UCSD-AML1 (cell line): ENCODE measurements at regions not wholly inside any gene's neighbourhood (a gene's known extent, or its start where the extent isn't known, plus 50 kb on each side); places are given as distances from the start of the nearest gene placed in this dataset.
"Not testable (repeated sequence)": the region's sequence is repeated elsewhere in the genome, so short reads cannot be mapped to it uniquely, and the experiment has no call there.

Experiments used
- DNase-seq: peaks from one replicate; lab custom pipeline; 2025; ENCODE audit not compliant: unreplicated experiment; lab: John Stamatoyannopoulos, UW

DNA sequence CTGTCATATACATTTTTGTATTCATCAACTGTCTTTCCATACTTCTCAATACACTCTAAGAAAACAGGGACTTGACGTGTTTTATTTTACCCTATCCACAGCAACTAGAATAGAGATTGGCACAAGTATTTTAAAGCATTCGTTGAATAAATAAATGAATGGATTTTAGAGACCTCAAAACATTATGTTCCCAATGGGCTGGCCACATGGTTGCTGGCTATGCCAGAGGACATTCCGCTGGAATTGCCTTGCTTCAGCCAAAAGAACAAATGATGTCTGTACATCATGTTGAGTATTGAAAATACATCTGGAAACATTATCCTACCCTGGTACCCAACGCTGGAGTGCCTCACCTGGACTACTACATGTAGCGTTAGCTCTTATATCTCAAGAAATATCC, 132.8 kb upstream of the RAP1B start:
- no peak for DNase-seq

DNA sequence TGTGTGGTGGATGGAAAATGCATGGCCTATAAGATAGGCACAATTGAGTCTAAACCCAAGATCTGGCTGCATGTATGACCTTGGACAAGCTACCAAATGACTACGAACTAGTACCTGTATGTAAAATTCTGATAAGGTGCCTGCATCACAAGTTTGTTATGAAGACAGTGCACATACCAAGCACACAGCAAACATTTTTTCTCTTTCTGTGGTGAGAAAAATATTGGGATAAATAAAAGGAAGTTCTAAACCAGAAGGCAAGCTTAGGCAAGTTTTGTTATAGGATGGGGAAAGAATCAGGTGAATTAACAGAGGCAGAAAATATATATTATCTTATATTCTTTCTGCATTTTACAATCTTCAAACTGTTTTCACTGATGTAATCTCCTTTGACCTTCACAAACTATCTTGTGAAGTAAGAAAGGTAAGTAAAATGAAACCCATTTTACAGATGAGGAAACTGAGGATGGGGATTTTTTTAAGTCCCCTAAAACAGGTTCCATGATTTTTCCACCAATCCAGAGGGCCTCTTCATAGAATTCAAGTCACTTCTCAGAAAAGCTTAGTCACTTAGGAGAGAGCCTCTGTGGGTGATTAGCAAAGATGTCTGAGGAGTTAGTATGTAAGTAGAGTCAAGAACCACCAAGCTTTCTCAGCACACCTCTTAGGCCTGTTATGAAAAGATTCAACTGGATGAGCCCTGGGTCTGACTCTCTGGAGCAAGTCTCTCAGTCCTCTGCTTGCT, 132.0 kb upstream of the RAP1B start:
- DNase-seq = no peak

DNA sequence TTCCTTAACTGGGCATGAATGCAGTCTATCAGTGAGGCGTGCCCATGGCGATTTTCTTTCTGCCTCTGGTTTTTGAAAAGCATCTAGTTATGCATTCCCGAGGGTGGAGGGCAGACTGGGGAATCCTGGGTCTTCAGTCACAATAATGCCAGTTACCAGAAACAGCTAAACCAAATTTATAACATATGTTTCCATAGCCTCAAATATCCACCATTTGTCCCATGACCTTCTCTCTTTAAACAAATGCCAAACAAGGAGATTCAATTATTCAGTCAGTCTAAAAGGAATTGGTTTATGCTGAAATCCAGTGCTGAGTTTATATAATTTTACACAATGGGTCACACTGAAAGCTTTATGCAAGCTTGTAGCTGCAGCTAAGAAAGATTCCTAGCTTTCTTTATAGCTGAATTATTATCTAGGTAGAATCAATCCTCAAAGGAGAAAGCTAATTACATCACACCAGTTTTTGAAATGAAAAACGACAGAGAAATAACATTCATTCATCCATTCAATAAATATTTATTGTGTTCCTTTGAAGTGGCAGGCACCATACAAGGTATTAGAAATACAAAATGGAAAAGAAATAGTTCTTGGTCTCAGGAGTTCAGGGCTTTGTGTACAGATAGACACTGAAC, 131.3 kb upstream of the RAP1B start:
- no peak for DNase-seq

DNA sequence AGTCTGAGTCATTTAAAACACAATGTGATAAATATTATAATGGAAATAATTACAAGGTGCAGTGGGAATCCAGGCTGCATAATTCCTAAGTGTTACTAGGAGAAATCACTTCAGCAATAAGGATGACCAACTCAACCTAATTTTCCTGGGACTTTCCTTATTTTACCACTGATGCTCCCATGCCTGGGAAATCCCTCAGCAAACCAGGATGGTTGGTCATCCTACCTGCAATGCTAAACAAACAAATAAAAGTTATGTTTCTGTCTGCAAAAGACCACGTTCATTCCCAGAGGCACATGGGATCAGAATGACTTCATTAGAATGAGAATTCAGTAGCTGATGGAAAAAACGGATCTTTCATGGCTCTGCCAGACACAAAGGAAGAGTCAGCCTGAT, 130.8 kb upstream of the RAP1B start:
- no peak for DNase-seq

DNA sequence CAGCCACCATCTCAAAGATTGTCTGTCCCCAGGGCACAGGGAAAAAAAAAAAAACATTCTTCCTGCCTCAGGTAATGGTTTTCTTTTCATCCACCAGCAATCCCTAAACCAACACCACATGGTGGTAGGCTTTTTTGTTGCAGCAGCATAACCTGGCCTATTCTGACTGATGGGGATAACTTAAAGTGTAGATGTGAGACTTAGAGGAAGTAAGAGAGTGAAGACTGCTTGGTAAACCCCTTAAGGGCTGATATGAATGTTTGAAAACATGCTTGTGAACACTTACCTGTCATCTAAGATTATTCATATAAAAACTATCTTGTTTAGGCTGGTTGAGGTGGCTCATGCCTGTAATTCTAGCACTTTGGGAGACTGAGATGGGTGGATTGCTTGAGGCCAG, 130.2 kb upstream of the RAP1B start:
- no peak for DNase-seq

DNA sequence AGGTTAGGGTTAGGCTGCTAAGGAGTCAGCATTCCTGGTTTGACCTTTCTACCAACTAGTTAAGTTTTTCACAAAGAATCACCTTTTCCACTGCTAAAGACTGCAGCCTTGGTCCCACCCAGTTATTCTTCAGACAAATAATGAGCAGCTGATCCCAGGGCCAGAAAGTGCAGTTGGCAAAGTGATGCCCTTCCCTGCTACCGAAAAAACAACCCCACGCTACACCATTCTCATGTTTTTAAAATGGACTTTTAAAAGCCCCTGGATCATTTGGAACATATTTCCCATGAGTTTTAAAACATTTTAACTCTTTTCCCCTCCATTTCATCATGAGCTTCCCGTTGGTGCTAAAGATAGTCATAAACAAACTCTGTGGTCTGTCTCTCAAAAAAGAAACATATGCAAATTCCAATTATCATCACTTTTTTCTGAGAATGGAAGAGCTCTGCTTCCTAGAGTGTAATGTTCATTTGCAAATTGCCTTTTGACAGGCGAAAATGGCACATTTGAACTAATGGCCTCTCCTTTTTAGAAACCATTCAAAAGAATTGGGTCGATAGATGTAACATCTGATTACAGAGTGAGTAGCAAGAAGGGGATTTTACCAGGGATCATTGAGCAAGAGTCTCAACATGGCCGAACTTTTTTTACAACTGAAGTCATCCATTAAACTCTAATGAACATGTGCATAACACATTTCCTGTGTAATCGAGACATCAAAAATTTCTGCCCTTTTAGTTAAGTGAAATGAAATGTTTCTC, 129.3 kb upstream of the RAP1B start:
- DNase-seq = no peak

DNA sequence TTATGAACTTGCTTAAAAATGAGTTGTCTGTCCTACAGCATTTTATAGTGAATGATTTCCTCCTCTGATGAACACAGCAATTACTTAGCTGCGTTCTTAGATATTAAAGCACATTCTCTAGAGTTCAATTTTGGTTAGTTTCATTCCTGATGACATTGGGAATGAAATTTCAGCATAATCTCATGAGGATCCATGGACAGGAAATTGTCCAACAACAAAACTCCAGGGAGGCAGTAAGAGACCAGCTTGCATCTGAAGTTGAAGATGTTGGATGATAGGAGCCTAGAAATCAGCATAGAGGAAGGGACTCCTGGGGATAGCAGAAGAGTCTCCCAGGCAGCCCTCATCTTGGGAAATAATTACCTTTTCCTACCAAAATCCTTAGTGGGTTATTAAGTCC, 128.7 kb upstream of the RAP1B start:
- no peak for DNase-seq

DNA sequence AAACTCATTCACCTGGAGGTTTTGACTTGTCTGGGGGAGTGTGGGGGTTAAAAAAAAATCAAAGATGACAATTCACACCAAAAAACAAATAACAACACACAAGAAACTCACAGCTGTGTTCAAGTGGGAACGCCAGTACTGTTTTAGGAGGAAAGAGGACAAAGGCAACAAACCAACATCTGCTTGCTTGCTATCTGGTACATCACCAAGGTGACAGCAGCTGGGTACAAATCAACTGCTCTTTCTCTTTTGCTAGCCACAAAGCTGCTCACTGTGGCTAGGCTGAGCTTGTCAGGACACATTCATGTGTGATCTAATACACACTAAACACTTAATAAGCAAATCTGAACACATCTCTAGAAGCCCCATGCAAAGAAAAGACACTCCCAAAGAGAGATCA, 128.0 kb upstream of the RAP1B start:
- no peak for DNase-seq

DNA sequence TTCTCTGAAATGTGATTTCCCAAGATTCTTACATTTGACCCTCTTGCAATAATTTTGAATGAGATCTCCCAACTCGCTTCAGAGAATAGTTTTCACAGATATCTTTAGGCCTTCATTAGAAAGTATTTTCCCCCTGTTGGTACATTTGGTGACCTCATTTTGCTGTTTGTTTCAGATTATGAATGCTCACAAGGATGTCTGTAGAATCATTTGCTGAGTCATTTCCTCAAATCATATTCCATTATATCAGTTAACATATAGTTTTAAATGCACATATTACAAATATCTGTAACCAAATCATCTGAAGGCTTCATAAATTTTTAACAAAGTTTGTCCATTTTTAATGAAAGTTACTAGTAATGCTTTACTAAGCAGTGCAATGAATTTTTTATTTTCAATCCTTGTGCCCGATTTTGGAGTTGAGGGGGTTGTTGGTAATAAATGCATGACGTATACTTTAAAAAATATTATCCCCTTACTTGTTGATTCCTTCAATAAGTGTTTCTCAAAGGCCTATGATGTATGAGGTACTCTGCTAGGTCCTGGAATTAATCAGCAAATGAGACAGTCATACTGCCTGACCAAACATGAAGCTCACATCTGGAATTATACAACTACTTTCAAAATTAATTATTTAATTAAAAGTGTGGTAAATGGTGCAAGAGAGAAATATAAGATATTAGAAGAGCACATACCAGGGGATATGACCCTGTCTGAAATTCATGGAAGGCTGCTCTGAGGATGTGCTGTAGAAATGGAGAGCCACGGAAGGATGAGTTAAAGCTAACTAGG, 126.9 kb upstream of the RAP1B start:
- DNase-seq = no peak

DNA sequence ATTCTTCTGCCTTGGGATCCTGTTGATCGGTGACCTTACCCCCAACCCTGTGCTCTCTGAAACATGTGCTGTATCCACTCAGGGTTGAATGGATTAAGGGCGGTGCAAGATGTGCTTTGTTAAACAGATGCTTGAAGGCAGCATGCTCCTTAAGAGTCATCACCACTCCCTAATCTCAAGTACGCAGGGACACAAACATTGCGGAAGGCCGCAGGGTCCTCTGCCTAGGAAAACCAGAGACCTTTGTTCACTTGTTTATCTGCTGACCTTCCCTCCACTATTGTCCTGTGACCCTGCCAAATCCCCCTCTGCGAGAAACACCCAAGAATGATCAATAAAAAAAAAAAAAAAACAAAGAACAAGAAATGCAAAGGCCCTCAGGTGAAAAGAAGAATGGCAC, 126.1 kb upstream of the RAP1B start:
- not testable (repeated sequence) for DNase-seq

DNA sequence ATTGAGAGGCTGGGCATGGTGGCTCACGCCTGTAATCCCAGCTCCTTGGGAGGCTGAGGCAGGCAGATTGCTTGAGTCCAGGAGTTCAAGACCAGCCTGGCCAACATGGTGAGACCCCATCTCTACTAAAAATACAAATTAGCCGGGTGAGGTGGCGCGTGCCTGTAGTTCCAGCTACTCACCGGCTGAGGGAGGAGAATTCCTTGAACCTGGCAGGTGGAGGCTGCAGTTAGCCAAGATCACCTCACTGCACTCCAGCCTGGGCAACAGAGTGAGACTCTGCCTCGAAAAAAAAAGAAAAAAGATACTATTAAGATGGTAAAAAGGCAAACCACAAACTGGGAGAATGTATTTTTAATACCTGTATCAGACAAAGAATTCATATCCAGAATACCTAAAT, 124.2 kb upstream of the RAP1B start:
- not testable (repeated sequence) for DNase-seq

DNA sequence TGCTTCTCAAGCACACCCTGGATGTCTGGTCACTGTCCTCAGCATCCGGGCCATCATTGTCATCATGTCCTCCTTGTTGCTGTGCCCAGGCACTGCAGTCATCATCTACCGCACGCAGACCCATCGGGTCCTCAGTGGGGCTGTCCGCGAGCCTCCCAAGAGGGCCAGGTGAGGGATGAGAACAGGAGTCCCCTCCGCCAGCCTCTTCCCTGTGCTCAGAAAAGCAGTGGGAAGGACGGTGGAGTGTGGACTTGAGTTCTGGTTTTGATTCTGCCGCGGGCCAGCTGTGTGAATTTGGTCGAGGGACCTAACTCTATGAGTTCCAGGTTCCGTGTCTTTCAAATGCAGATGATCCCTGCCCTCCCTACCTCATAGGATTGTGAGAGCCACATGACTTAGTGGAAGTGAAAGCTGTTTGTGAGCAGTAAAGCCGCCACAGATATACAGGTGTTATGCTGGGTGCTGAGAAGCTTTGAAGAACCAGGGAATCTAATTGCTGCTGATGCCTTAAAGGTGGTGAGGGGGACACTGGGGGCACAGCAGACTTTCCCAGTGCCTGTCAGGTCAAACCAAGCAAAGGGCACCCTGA, 122.9 kb upstream of the RAP1B start:
- DNase-seq = no peak

DNA sequence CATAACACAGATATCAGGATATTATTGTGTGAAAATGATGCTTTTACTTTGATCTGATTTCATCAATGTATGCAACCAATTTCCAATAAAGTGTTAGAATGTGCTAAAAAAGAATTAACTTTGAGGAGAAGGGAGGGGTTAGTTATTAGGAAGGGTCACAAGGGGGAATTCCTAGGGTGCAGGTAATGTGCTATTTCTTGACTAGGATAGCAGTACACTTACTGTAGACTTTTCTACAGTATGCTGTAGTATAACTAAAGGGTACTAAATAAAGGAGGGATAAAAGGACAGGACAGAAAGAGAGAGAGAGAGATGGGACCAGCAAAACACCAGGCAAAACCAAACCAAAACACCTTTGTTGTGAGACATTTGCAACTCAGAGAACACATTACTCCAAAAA, 121.4 kb upstream of the RAP1B start:
- no peak for DNase-seq

DNA sequence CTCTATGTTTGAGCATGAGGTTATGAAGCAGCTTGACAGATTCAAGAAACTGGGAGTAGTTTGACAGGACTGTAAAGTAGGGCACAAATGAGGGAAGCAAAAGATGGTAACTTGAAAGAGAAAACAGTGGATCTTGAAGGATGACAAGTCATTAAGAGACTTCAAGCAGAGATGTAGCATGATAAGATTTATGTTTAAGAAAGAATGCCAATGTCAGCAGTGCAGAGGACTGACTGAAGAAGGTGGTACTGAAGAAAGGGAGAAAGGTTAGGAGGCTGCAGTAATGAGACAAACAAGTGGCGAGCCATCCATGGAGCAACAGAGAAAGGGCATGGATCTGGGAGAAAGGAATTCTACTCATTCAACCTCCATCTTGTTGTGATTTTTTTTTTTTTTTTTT, 120.2 kb upstream of the RAP1B start:
- no peak for DNase-seq

DNA sequence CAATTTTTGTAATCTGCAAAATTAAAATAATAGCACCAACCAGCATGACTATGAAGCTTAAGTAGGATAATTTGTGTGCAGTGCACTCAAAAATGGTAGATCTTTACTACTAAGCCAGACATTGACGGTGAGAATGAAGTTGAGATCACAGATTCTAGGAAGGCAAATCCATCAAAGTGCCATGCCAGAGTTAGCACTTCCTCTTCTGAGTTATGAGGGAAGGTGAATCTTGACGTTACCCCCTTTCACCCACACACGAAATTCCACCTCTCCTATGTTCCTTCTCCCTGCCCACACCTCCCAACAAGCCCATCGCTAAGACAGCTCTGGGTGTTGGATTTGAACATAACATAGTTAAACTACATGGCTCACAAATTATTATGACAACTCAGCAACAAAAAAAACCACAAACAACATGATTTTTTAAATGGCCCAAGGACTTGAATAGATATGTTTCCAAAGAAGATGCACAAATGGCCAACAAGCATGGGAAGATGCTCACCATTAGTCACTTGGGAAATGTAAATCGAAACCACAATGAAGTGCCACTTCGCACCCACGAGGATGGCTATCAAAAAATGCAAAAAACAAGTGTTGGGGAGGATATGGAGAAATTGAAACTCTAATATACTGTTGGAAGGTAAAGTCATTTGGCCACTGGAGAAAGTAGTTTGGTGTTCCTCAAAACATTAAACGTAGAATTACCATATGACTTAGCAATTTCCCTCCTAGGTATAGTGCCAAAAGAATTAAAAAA, 119.3 kb upstream of the RAP1B start:
- no peak for DNase-seq

DNA sequence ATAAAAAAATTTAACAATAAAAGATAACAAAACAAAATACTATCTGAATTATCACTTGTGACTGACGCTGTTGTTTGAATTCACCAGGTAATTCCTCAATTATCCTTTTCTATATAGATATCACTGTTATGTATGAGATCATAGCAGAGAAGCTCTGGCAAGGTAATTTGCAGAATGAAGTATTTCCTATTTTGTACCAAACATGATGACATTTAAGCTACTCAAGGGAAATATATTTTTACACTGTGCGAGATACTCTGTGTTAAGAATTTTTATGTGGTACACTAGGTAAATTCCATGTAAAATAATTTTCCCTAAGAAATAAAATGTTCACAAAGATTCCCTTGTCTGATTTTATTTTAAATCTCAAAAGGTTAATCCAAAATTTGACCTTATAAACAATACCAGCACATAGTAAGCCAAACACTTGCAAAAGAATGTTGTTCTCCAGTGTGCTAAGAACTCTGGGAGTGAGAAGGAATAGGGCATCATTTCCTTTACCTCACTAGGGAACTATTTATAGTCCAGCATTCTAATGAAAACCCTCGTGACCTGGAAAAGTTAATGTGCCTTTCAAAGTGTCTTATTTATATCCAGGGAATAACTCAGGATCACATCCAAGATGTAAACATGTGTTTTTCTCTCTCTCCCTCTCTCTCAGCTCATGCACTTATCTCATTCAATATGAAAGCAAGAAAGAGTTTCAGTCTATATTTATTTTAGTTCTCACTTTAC, 115.2 kb upstream of the RAP1B start:
- no peak for DNase-seq

DNA sequence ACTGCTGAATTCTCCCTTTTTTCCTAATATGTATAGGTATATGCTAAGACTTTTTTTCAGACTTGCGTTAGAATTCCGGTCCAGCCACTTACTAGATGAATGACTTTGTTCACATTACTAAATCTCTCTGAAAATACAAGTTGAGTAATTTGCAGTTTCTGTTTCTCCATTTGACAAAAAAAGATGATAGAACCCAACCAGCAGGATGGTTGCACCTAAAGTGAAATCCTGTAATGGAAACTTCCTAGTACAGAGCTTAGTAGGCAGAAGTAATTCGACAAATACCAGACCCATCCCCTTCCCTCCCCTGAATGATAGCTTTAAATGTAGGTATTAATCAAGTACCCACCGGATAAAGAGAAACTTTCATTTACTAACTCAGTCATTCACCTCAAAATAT, 113.6 kb upstream of the RAP1B start:
- DNase-seq = no peak

DNA sequence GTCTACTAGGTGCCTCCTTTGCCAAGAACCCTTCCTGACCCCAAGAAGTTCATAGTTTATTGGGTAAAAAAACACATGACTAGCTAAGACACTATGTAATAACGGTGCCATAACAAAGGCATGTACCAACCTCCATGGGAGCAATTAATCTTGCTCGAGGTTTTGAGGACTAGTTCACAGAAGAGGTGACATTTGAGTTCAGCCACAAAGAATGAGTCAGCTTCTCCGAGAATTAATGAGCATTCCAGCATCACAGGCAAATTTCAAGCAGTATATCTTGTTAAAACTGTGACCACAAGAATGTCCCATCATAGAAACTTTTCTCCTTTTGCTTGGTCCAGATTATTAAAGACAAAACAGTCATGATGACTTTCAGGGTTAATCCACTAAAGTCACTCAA, 113.0 kb upstream of the RAP1B start:
- no peak for DNase-seq

DNA sequence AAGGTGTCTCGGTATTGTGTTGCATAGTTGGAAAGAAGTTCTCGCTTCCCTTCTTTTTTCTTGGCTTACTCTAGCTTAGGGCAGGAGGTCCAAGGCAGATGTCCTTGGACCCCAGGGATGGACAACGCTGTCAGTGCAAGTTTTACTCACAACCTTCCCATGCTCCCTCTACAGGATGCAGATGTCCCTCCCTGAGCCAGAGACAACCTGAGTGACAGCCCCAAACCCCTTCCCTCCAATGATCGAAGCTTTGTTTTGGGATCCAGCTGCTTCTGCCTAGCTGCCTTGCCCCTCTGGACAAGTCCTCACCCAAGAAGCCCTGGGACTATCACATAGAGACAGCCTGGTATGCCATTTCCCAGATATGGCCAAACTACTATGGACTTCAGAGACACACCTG, 112.0 kb upstream of the RAP1B start:
- DNase-seq = no peak

DNA sequence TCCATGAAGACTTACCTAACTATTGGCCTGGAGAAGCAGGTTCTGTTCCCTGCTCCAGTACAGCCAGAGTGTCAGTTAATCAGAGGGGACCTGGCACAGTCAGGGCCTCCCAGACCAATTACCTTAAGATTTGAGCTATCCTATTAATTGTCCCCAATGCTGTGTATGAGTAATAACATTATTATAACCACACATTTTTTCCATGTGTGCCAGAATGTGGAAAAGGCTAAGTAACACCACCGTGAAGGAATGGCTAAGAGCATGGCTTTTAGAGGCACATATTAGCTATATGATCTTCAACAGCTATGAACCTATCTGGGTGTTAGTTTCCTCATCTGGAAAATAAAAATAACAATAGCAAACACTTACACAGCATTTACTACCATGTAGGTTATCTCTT, 111.1 kb upstream of the RAP1B start:
- no peak for DNase-seq
